ENCODE measurements at regions not wholly inside any gene's neighbourhood (a gene's known extent, or its start where the extent isn't known, plus 50 kb on each side); places are given as distances from the start of the nearest gene placed in this dataset.
A peak's percentile ranks its signal among the peaks of the same experiment; 100 is the strongest.

GRCh38 chr18:10015941-10016819 is 102.4 kb downstream of the VAPA start:
- peak; percentile 33; the same call in 1 of the 2 replicates for TF ChIP-seq CTCF (conservative IDR thresholded peaks at IDR 0.05; ENCODE audit: low read length)
- TF ChIP-seq EZH2phosphoT487 (IDR thresholded peaks at IDR 0.05; ENCODE audit: borderline replicate concordance), result no peak
